ENCODE measurements at regions not wholly inside any gene's neighbourhood (a gene's known extent, or its start where the extent isn't known, plus 50 kb on each side); places are given as distances from the start of the nearest gene placed in this dataset.

DNA sequence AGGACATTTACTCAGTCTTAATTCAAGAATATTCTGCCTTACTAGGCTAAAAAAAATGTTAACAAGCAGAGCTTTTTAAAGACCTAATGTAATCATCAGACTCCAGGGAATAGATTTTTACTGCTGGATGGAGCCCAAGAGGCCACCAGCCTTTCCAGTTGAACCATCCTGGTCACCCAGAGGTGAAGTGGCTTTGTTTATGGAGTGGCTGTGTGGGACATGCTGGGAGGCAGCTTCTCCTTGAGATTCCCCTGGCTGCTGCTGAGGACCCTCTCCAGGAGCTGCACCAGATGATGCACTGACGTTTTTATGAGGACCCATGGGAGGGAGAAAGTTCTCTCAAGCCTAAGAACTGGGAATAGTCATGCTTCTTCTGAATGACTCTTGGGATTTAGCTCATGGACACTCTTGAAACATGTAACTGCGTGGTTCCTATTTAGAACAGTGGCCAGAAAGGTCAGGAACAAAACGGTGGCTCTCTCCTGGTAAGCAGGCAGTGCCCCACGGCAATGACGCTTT is 205.9 kb upstream of the MIR17HG start:
- DNase-seq, result no peak

DNA sequence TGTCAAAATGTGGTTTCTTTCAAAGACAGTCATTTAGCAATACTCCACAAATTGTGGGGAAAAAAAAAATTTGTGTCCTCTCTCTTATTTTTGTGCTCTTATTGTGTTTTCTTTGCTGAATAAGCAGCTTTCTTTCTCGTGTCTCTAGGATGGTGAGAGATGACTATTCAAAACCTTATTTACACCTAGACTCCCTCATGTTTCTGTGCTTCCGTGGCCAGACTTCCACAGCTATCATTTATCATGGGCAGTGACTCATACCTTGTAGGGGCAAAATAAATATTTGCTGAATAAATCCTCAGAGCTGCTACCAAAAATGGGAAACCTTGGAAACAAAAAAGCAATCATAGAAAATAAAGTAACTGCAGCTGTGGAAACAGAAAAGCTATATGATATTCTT is 204.9 kb upstream of the MIR17HG start:
- DNase-seq, result no peak

DNA sequence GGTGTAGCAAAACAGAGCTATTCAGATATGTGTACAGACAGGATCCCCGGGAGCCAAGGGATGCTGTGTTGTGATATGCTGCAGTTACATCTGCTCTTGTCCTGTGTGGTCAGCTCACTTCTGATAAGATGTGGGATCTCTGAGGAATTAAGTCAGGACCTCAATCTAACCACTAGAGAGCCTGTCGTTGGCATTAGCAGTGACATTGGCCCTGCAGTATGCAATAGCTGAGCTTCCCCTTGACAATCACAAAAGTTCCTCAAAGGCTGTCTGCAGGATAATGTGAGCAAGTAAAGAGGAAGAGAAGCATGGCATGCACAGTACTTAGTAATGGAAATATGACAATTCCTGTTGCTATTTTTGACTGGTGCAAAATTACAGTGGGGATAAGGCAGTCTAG is 203.4 kb upstream of the MIR17HG start:
- DNase-seq, result no peak

DNA sequence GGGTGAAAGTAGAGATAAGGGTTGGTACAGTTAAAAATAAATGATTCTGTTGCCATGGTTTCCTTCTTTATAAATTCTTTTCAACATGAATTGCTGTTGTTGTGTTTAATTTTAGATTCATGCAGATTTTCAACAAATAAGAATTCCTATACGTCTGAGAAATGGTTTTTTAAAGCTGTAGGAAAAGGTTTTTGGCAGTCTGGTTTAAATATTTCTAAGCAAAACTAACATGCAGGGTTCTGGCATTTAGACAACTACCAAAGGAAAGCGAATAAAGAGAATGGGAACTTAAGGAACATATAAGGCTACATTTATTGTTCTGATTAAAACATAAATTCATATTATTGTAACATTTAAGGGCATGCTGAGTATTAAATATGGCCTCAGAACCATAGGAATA is 203.0 kb upstream of the MIR17HG start:
- DNase-seq, result no peak

DNA sequence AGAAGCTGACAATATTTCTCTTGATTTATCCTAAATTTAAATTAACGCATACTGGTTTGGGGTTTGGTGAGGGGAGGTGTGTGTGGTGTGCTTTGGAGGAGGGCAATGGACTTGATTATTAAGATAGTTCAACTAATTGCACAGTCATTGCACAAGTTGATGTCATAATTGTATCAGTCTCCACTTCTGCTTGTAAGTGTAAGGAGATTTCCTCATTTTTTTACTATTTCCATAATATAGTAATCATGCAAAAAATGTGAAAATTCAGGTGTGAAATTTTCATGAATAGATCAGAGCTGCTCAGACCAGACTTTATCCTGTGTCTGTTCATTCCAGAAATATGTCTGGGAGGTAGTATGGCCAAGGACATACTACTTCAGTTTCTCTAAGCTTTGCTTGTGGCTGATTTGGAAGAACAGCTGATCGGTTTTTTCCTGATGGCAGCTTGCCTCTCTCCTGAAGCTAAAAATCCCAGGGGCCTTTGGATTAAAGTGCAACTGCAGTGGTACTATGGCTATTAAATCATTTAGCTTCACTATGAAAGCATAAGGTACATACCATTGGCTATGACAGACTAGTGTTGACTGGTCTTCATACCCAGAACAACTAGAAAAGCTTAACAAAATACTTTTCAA is 201.8 kb upstream of the MIR17HG start:
- DNase-seq, result no peak

DNA sequence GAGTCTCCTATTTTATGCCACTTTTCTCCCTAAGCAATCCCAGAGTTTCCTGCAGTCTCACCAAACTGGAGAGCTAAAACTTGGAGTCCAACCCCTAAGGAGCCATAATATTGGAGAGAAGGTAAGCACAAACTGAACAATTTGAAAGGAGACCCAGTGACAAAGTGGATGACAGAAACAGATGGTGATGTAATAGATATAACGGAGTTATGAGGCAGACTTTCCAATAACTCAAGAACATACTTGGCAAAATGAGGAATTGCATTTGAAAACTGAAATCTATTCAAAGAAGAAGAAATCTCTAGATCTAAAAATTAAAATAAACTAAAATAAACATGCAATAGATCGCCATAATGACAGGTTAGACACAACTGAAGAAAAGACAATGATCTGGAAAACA is 200.9 kb upstream of the MIR17HG start:
- no peak for DNase-seq

DNA sequence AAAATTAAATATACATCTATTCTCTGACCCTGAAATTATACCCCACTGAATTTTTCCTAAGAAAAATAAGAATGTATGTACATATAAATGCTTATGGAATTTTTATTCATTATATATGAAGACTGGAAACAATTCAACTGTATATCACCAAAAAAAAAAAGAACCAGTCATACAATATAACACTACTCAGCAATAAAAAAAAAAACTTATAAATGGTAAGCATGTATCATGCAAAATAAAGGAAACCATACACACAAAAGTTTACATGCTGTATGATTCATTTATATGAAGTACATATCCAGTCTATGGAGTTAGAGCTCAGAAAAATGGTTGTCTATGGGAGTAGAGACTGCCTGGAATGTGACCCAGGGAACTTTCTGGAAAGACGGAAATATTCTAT is 199.4 kb upstream of the MIR17HG start:
- DNase-seq, result no peak

DNA sequence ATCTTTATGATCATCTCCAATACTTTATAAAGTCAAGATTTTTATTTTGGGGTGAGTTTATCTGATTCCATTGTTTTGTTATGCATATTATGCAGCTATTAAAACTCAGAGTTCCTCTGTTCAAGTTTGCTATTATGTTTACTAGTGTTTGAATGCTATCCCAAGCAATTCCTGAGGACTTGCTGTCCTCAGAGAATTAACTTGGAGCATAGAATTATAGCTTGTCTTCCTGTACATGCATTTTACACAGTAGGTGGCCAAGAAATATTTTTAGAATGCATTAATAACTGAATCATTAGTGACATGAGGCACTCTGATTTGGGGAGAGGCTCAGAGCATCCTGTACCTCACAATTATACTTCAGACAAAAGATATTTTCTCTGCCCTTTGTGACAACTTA is 195.6 kb upstream of the MIR17HG start:
- no peak for DNase-seq

DNA sequence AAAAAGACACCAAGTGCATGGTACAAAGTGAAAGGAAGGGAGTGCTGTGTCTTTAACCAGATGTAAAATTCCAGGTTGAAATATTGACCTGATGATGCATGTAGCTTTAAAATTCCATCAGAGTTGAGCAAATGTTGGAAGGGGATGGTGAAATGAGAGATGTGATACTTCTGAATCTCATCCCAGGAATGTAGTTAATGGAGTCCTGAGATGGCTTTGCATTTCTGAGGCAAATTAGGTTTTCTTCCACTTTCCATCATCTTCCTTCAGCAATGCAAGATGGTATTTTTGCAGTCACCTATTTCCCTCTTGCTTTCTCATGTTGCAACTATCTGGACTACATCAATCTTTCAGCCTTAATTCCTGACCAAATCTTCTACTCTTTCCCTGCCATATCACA is 194.1 kb upstream of the MIR17HG start:
- no peak for DNase-seq

DNA sequence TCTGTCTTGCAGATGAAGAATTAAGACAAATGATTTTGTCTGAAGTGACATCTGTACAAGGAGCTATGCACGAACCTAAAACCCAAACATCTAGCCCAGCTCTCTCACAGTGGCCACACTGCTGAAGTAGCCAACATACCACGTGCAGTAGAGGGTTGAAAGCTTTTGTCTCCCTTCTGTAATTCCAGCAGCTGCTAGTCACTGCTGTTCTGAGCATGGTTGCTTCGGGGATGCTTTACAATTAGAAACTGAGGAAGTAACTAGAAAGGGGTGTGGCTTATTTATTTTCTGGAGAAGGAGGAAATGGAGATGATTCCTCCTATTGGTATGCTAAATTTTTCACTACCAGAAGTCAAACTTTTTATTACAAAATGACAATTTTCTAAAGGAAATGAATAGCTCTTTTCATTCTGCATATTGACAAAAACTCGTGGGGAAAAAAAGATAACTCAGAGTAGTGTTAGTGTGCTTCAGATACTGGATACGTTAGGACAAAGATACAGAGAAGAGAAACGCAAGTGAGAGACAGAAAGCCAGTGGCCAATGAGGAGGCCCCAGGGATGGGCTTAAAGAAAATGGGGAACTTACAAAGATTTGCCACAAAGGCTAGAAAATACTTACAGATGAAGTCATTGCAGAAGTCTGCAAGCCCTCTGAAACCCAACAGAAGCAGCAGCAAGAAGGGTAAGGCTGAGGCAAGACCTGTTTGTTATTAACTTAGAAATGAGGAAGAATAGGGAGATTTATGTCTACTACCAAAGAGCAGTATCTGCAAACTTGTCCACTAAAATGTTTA is 192.7 kb upstream of the MIR17HG start:
- no peak for DNase-seq

DNA sequence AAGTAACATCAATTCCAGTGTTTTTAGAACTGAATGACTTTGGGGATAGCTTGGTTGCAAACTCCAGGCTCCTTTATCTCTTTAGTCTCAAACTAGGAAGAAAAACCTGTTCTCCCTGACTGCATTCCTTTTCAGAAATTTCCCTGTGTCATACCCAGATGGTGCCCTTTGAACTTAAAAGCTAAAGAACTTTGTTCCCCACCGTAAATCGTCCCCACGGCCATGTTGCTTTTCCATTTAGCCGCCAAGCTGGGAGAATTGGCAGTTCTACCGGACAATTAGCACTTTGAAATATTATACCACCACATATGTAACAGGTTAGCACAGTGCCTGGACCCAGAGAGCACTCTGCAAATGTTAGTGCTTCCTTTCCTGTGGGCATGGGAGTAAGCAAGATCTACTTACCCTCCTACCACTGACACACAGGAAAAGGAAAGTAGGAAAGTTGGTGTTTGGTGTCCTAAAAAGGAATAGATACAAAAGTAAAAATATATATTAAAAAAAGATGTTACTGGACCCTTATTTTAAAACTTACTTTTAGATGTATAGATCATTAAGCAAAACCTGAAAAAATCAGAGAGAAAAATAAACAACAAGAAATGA is 191.9 kb upstream of the MIR17HG start:
- DNase-seq, result no peak

DNA sequence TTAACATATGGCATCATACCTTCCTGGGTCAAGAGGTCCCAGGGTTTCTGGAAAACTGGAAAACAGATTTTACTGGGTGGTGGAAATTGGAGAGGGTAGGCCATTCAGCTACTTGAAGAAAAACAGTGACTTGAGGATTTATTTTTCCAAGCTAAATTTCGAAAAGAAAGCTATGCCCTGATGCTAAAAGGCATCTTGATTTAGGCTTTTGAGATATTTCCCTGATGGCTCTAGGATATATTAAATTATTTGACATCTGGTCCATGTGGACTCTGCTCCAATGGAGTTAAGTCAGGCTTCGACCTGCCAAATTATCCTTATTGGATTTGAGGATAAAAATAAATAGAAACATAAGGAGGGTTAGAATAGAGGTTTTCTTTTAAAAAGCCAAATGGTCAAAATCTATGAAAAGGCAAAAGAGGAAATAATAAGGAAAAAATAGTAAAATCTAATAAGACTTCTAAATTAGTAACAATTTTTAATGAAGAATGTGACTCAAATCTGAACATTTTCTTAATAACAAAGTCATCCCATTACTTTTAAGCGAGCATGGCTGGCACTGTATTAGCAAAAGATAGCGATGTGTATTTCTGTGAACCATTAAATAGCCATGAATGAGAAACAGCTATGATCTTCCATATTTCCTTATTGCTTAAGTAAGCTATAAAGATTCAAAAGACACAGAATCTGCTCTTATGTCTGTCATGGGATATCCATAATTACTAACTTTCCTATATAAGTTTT is 190.0 kb upstream of the MIR17HG start:
- no peak for DNase-seq

DNA sequence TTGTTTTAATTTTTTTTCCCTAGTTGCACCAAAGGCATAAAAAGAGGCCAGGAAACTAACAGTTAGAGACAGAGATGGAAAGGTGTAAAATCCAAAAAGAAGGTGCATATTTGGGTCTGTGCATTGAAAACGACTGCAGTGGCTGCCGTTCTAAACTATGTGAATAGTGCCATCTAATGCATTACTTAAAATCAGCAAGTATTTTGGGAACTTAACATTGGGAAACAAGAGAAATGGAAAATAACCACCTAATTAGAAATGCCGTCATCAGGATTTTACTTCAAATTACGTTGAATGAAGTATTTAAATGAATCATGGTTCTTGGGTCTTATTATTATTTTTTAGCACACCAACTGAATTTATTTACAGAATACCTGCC is 189.5 kb upstream of the MIR17HG start:
- no peak for DNase-seq

DNA sequence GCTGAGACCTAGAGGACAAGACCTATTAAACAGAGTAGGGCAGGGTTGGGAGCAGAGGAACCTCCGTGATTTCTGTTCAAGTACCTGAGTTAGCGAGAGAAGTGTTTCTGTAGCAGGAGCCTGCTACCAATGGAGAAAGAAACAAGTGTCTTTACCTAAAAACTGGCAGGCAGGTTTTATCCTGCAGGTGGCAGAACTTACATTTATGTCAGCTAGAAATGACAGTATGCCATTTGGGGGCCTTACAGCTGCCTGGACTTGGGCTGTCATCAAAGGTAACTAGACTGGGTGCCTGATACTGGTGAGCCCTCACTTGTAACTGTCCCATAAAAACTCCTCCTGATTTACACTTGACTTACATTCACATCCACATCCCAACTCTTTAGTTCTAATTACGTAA is 185.3 kb upstream of the MIR17HG start:
- no peak for DNase-seq

DNA sequence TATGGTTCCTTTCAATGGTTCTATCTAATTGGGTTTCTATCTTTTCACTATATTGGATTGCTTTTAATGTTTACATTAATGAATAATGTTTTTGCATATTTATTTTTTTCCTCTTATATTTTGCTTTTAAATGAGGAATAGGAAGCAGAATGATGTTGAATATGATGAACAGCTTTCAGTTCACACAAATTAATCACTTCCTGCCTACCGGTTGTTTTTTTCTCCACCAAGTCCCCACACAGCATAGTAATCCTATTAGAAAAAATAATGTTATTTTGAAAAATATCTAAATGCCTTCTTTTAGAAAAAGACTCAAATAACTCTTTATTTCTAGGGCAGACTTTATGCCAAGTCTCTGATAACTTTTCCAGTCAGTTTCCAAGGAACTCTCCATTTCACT is 184.9 kb upstream of the MIR17HG start:
- no peak for DNase-seq

DNA sequence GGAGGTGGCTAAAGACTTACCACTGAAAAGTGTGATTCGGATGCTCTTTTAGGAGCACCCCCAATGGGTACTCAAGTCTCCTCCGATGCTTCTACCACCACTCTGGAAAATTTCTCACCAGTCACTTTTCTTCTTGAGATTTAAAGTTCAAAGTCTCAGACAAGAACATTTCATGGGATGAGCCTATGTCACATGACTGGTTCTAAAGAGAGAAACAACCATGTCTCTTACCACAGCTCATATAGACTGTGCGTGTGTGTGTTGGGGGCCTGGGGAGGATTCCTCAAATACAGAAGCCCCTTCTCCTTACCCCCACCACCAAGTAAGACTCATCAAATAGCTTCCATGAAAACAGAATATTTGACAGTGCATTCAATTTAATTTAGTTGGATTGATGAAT is 181.7 kb upstream of the MIR17HG start:
- no peak for DNase-seq

DNA sequence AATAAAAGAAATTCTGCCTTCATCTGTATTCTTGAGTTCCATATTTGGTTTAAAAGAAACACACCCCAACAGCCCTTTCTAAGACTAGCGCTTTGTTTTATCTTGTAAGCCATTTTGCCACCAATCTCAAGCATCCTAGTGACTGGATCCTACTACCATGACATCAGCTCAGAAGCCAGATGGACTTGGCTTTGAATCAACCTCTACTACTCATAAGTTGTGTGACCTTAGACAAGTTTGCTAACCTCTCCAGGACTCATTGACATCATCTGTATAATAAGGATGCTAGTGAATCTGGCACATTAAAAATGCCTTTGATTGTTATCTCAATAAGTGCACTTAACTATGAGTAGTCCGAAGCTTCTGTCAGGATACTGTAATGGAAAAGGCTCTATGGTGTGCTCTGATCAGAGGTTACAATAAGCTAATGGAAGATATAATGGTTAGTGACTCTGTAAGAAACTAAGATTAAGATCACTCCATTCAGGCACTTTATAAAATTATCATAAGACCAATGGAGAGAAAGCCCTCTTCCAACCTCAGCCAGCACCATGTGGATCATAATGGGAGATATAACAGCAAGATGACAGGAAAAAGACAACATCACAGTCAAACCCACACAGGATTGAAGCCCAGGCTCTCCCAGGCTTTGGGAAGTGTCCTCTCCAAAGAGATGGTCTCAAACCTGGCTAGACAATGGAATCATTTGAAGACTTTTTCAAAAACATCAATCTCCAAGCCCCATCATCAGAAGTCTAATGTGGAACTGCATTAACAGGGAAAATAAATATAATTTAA is 180.6 kb upstream of the MIR17HG start:
- DNase-seq, result no peak

DNA sequence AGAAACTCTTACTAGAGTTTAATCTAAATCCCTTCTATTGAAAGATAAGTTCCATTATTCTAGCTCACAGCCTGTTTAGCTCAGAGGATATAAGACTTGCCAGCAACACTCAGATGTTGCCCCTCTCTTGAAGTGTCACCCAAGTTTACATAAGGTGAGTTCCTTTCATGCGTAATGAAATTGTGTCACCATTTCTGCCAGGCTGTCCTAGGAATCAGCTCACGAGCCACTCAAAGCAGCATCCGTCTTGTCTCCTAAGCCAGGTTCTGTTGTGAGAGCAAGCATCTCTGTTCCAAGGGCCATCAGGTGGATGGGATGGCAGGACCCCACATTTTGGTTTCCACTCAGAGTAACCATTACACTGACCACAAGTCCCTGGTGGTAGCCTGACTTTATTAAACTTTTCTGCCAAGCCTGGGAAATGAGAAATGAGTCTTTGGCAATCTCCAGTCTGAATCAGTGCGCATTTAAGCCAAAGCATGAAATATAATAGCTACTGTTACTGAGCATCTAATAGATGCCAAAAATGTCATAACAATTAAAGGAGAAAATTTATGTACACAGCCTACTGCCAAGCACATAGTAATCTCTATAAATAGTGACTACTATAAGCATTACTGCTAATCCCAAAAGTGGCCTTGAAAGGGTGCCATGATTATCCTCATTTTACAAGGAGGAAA is 179.6 kb upstream of the MIR17HG start:
- DNase-seq, result no peak

DNA sequence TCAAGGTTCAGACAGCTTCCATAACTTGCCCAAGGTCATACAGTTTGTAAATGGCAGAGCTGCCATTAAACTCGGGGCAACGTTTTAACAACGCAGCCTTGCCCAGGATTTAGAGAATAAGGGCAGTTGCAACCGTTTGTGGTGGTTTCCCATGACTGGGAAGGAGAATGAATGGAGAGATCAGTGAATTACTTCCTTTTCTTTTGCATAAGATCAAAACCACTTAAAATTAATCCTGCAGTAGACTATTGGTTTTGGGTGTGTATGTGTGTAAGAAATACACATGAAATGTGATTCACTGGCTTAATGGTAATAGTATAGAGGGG is 179.1 kb upstream of the MIR17HG start:
- no peak for DNase-seq

DNA sequence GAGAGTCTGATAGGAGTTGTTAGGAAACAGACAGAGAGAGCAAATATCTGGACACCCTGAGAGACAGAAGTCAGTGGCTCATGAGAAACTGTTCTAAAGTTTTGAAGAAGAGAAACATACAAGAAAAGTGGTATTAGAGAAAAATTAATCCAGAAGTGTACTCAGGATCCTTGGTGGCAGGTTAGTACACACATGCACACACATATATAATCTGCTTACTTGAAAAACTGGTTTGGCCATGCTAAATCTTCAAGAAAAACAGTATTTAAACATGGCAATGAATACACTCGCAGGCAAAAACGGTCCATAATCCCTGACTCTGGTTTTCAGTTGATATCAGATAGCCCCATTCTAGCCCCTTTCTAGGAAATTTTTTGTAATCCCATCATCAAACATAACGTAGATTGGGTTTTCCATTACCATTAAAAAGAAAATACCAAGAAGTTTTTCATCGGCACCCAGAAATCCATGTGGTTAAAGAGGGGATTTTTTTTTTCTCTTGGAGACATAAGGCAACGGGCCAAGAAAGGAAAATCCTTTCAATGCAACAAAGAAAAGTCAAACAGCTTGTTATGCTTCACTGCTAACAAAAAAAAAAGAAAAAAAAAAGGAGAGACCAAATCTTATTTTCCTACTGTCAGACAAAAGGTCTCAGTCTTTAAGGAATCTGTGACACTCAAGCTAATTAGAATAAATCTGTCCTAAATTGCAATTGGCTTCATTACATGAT is 178.0 kb upstream of the MIR17HG start:
- no peak for DNase-seq

DNA sequence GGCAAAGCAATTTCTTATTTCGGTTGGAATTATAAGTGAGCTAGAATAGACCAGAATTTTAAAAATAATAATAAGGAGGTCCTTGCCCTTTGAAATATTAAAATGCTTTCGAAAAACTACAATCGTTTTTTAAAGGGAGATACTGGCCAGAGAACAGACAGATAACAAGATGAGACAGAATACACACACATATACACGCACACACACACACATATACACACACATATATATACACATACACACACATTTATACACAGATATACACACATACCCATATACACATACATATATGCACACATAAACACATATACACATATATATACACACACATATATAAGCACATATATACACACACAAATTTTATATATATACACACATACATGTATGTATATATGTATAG is 175.3 kb upstream of the MIR17HG start:
- no peak for DNase-seq

Data from NCI-H1694 treated with DMSO at 0.1 percent for 48 hours (cell line).